Spleen (tissue), 11 donors: ENCODE measurements at regions not wholly inside any gene's neighbourhood (a gene's known extent, or its start where the extent isn't known, plus 50 kb on each side); places are given as distances from the start of the nearest gene placed in this dataset.

ENCODE experiments used
- DNase-seq: peaks from one replicate; pipeline ENCODE4 v3.0.0-alpha.2; 2020
- H3K27ac ChIP-seq, 8 donors: fragments of 200-600 bp; sonication (generic) in 7 of 8; 1 replicate in 4 of 8; 2 replicates in 4 of 8; pipeline versions ENCODE4 v1.5.0 to v1.8.0; 2016 to 2021; ENCODE audit warnings: inconsistent platforms in 4 of 8, mild to moderate bottlenecking in 4 of 8, moderate library complexity in 1 of 8
- H3K27me3 ChIP-seq, 7 donors: fragments of 200-600 bp; sonication (generic) in 6 of 7; replicated peaks in 1 of 7; 1 replicate in 4 of 7; 2 replicates in 3 of 7; pipeline versions ENCODE4 v1.5.0 to v1.8.0; 2016 to 2021; ENCODE audit warnings: inconsistent platforms in 3 of 7, mild to moderate bottlenecking in 1 of 7
- H3K36me3 ChIP-seq, 6 donors: fragments of 200-600 bp; sonication (generic) in 5 of 6; 1 replicate in 4 of 6; 2 replicates in 2 of 6; pipeline versions ENCODE4 v1.5.0 to v1.8.0; 2016 to 2021; ENCODE audit warnings: inconsistent platforms in 2 of 6
- H3K4me1 ChIP-seq, 6 donors: fragments of 200-600 bp; sonication (generic) in 5 of 6; 1 replicate in 3 of 6; 2 replicates in 3 of 6; pipeline versions ENCODE4 v1.5.0 to v1.8.0; 2016 to 2021; ENCODE audit warnings: inconsistent platforms in 3 of 6
- H3K4me3 ChIP-seq, 8 donors: fragments of 200-600 bp; sonication (generic) in 7 of 8; 1 replicate in 4 of 8; 2 replicates in 4 of 8; pipeline versions ENCODE4 v1.5.0 to v1.8.0; 2016 to 2021; ENCODE audit warnings: inconsistent platforms in 4 of 8, mild to moderate bottlenecking in 4 of 8, moderate library complexity in 2 of 8
- H3K9me3 ChIP-seq, 8 donors: fragments of 200-600 bp; sonication (generic) in 7 of 8; 1 replicate in 4 of 8; 2 replicates in 4 of 8; pipeline versions ENCODE4 v1.5.0 to v1.8.0; 2016 to 2021; ENCODE audit warnings: inconsistent platforms in 4 of 8
- POLR2A ChIP-seq, 3 donors: fragments of 450-650 bp; IDR thresholded peaks; one replicate each; pipeline ENCODE4 v1.5.1; 2017; ENCODE audit warnings: antibody characterized with exemption in 3 of 3, mild to moderate bottlenecking in 1 of 3
- POLR2AphosphoS5 ChIP-seq, 3 donors: sonication (generic); formaldehyde crosslinking; IDR thresholded peaks; one replicate each; pipeline ENCODE4 v1.5.1; 2017; ENCODE audit warnings: antibody characterized with exemption in 3 of 3
- WGBS, 5 donors: extraction: QIAGEN DNeasy Blood & Tissue Kit in 3 of 5; methylation state at CpG; one replicate each; pipeline versions ENCODE4 v1.1.5 to v1.1.7; 2013 to 2018; 5-methylcytosine and 5-hydroxymethylcytosine counted together
- intact Hi-C: fragments of 100-400 bp; cut with DNase I; formaldehyde crosslinking; loops from one replicate; pipeline ENCODE4 v1.15.0; 2023; ENCODE audit warnings: low total_unique reads
- TF ChIP-seq, protein P1 (sequence below), 11 experiments: fragments of 200-600 bp in 7 of 11; fragments of 450-650 bp in 4 of 11; sonication (generic) in 4 of 11; IDR thresholded peaks in 8 of 11; conservative IDR thresholded peaks in 3 of 11; 1 replicate in 7 of 11; 2 replicates in 4 of 11; pipeline versions ENCODE4 v1.4.0 to v1.8.0; 2016 to 2021; ENCODE audit warnings: antibody characterized with exemption in 11 of 11, inconsistent platforms in 4 of 11, mild to moderate bottlenecking in 1 of 11
- donor health status: healthy with polysubstance abuse.
- donor health status: DM: no; HTN: no; CAD: no; lungs with moderate emphysema.
- donor health status: DM: no; HTN: no; CAD: no.
- donor health status: Bipolar disorder and iron deficiency.
- donor health status: healthy.
- donor health status: DM: no; HTN: no; CAD: no.
- donor health status: DM: yes; HTN: yes; CAD: no.

DNA sequence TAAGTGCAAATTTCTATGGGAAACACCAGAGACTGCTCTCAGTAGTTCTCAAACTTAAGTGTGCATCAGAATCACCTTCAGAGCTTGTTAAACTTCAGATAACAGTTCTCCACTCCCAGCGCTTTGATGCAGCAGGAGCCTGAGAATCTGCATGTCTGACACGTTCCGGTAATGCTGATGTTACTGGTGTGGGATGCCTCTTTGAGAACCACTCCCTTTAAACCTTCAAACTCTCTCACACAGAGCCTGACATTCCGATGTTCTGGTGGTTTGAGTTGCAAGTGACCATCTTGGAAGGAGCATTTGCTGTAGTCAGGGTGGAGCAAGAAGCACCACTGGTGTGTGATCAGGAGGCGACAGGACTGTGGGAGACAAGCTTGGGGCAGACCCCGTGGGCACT lies 57.9 kb downstream of the OTOR start:
- intact Hi-C loops = no loop called here
- DNase-seq = no peak
- no peaks in the 10 kb centered on the region for H3K36me3 ChIP-seq
- H3K4me3 ChIP-seq = no peak overlapping the region
- H3K9me3 ChIP-seq = no peaks in the 10 kb centered on the region
- 66 to 78% (median 73%) methylated on average over 6 of the region's 6 CpGs for WGBS, 5 donors
- no peak overlapping the region for H3K27ac ChIP-seq
- TF ChIP-seq, protein P1, sequence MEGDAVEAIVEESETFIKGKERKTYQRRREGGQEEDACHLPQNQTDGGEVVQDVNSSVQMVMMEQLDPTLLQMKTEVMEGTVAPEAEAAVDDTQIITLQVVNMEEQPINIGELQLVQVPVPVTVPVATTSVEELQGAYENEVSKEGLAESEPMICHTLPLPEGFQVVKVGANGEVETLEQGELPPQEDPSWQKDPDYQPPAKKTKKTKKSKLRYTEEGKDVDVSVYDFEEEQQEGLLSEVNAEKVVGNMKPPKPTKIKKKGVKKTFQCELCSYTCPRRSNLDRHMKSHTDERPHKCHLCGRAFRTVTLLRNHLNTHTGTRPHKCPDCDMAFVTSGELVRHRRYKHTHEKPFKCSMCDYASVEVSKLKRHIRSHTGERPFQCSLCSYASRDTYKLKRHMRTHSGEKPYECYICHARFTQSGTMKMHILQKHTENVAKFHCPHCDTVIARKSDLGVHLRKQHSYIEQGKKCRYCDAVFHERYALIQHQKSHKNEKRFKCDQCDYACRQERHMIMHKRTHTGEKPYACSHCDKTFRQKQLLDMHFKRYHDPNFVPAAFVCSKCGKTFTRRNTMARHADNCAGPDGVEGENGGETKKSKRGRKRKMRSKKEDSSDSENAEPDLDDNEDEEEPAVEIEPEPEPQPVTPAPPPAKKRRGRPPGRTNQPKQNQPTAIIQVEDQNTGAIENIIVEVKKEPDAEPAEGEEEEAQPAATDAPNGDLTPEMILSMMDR (IDR thresholded peaks at IDR 0.05 in 8 of 11, conservative IDR thresholded peaks at IDR 0.05 in 3 of 11) = no peak
- TF ChIP-seq POLR2A (IDR thresholded peaks at IDR 0.05) (no peak), POLR2AphosphoS5 (IDR thresholded peaks at IDR 0.05) (no peak)
- H3K27me3 ChIP-seq = peaks cover 0 to 73% (median 16%) of the 10 kb centered on the region in 7 donors
- peaks cover 0 to 5% (median 0%) of the 10 kb centered on the region in 6 donors for H3K4me1 ChIP-seq

- Histone ChIP-seq H3K9me3 (no peaks in the 10 kb centered on the region), H3K36me3 (no peaks in the 10 kb centered on the region), H3K4me1 (peaks cover 0 to 5% (median 0%) of the 10 kb centered on the region in 6 donors), H3K4me3 (no peak overlapping the region), H3K27me3 (peaks cover 0 to 65% (median 16%) of the 10 kb centered on the region in 7 donors), H3K27ac (no peak overlapping the region)
- intact Hi-C loops = no loop called here
- no peak for DNase-seq
- 47 to 72% (median 61%) methylated on average over 7 of the region's 7 CpGs for WGBS, 5 donors
- TF ChIP-seq, protein P1 (IDR thresholded peaks at IDR 0.05 in 8 of 11, conservative IDR thresholded peaks at IDR 0.05 in 3 of 11) = no peak
- no peak for TF ChIP-seq POLR2AphosphoS5 (IDR thresholded peaks at IDR 0.05)
- no peak for TF ChIP-seq POLR2A (IDR thresholded peaks at IDR 0.05)
Measured at GRCh38 chr20:16806886-16807285, 58.7 kb downstream of the OTOR start.

GRCh38 chr20:16808796-16809195 lies 60.6 kb downstream of the OTOR start:
- intact Hi-C loops = no loop called here
- no peaks in the 10 kb centered on the region for H3K9me3 ChIP-seq
- no peak overlapping the region for H3K27ac ChIP-seq
- WGBS, 5 donors = 57 to 69% (median 63%) methylated on average over 4 of the region's 4 CpGs
- H3K27me3 ChIP-seq = peaks cover 0 to 58% (median 3%) of the 10 kb centered on the region in 7 donors
- H3K4me3 ChIP-seq = no peak overlapping the region
- TF ChIP-seq POLR2A (IDR thresholded peaks at IDR 0.05) = no peak
- no peak for TF ChIP-seq POLR2AphosphoS5 (IDR thresholded peaks at IDR 0.05)
- TF ChIP-seq, protein P1 (IDR thresholded peaks at IDR 0.05 in 8 of 11, conservative IDR thresholded peaks at IDR 0.05 in 3 of 11) = no peak
- no peaks in the 10 kb centered on the region for H3K36me3 ChIP-seq
- no peak for DNase-seq
- H3K4me1 ChIP-seq = peaks cover 0 to 4% (median 0%) of the 10 kb centered on the region in 6 donors

DNA sequence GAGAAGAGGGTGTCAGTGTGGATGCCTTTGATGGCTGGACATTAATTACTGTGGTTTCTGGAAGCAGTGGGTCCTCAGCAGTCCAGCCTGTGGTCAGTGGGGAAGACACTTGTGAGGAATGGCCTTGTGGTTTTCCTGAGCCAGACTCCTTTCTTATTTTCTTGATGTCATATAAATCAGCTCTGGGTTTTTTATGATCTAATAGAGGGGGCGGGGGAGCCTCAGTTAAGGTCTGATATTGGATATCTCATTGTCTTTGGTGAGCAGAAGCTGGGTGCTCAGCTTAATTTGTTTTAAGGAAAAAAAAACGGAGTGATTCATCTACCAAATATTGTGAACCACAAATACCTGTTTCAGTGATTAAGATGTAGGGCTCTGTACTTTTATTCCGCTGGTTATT lies 62.1 kb downstream of the OTOR start:
- TF ChIP-seq POLR2A (IDR thresholded peaks at IDR 0.05) (no peak), POLR2AphosphoS5 (IDR thresholded peaks at IDR 0.05) (no peak)
- TF ChIP-seq, protein P1 (IDR thresholded peaks at IDR 0.05 in 8 of 11, conservative IDR thresholded peaks at IDR 0.05 in 3 of 11) = no peak
- 67 to 78% (median 76%) methylated on average over 3 of the region's 3 CpGs for WGBS, 5 donors
- H3K9me3 ChIP-seq = no peaks in the 10 kb centered on the region
- no peak for DNase-seq
- no peaks in the 10 kb centered on the region for H3K36me3 ChIP-seq
- peaks cover 0 to 48% (median 3%) of the 10 kb centered on the region in 7 donors for H3K27me3 ChIP-seq
- intact Hi-C loops = no loop called here
- no peaks in the 10 kb centered on the region for H3K4me1 ChIP-seq
- H3K4me3 ChIP-seq = no peak overlapping the region
- H3K27ac ChIP-seq = no peak overlapping the region
